ENCODE measurements at regions not wholly inside any gene's neighbourhood (a gene's known extent, or its start where the extent isn't known, plus 50 kb on each side); places are given as distances from the start of the nearest gene placed in this dataset.

DNA sequence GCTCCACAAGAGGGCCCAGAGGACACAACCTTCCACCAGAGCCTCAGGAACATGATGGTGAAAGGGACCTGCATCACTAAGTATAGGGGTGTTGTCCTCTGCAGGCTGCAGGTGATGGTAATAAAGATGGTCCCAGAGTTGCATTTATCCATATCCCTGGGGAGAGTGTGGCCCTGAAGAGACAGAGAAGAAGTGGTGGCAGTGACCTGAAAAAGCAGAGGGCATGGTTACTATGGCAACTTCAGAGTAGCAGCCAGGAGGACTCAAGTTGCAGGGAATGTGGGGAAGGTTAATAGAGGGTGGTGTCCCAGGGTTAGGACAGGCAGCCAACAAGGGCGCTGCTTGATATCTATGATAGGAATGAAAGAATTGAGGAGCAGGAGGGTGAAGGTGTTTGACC is 57.1 kb downstream of the HLA-A start:
- no peak for DNase-seq

- DNase-seq: no peak
Observed at GRCh38 chr6:30000156-30000791, 57.9 kb downstream of the HLA-A start.

GRCh38 chr6:30002871-30003270 is 58.2 kb upstream of the POLR1H start:
- DNase-seq: no peak

DNA sequence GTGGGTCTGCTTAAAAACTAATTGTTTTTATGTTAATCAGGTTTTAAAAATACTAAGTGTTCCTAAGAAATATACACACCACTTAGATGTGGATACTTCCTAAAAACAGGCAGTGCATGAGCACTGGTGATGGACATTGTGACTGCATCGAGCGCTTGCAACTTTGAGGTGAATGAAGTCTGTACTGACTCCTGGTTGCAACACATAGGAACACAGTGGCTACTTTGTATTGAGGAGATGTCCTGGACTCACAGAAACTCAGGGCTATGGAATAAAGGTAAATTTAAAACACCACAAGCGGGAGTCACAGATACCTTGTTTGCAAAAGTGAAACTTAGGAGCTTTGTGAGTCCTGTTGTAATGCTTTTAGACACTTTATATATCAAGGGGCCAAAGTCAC is 55.6 kb upstream of the POLR1H start:
- DNase-seq: no peak

DNA sequence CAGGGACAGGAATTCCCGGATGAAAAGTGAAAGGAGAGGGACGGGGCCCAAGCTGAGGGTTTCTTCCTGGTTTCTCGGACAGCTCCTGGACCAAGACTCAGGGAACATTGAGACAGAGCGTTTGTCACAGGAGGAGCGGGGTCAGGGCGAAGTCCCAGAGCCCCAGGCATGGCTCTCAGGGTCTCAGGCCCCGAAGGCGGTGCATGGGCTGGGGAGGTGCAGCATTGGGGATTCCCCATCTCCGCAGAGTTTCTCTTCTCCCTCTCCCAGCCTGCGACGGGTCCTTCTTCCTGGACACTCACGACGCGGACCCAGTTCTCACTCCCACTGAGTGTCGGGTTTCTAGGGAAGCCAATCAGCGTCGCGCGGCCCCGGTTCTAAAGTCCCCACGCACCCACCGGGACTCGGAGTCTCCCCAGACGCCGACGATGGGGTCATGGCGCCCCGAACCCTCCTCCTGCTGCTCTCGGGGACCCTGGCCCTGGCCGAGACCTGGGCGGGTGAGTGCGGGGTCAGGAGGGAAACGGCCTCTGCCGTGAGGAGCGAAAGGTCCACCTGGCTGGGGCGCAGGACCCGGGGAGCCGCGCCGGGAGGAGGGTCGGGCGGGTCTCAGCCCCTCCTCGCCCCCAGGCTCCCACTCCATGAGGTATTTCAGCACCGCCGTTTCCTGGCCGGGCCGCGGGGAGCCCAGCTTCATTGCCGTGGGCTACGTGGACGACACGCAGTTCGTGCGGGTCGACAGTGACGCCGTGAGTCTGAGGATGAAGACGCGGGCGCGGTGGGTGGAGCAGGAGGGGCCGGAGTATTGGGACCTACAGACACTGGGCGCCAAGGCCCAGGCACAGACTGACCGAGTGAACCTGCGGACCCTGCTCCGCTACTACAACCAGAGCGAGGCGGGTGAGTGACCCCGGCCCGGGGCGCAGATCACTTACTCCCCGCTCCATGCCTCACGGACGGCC is 54.6 kb upstream of the POLR1H start:
- DNase-seq: peak; percentile 24 to 30

DNA sequence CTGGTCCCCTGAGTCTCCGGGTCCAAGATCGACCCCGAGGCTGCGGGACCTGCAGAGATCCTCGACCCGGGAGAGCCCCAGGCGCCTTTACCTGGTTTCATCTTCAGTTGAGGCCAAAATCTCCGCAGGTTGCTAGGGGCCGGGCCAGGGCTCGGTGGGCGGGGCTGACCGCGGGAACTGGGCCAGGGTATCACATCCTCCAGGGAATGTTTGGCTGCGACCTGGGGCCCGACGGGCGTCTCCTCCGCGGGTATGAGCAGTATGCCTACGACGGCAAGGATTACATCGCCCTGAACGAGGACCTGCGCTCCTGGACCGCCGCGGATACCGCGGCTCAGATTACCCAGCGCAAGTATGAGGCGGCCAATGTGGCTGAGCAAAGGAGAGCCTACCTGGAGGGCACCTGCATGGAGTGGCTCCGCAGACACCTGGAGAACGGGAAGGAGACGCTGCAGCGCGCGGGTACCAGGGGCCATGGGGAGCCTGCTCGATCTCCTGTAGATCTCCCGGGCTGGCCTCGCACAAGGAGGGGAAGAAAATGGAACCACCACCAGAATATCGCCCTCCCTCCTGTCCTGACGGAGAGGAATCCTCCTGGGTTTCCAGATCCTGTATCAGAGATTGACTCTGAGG is 53.8 kb upstream of the POLR1H start:
- DNase-seq: peak; percentile 19 to 45

GRCh38 chr6:30009113-30009512 is 52.0 kb upstream of the POLR1H start:
- DNase-seq: no peak
